T47D (cell line): ENCODE measurements at regions not wholly inside any gene's neighbourhood (a gene's known extent, or its start where the extent isn't known, plus 50 kb on each side); places are given as distances from the start of the nearest gene placed in this dataset.

ENCODE experiments used
- DNase-seq, 2 experiments: peaks; one replicate each; pipeline versions ENCODE4 v3.0.0 to v3.0.0-alpha.2; 2011 to 2012; ENCODE audit warnings: low read depth in 1 of 2, low spot score in 1 of 2
- JUND ChIP-seq: IDR thresholded peaks from 2 replicates; pipeline ENCODE4 v1.6.1; 2012; ENCODE audit warnings: low read depth
- in situ Hi-C: cut with HindIII; loops from 2 replicates; pipeline ENCODE4 v1.10.0; 2016; ENCODE audit warnings: low sequenced_read_pairs, low pct_unique_long_range_greater_than_20kb

GRCh38 chr15:47514200-47514652 is 203.1 kb upstream of the SEMA6D start:
- in situ Hi-C loops, result no loop called here
- DNase-seq, result peak in 1 of 2 experiments; percentile 5
- TF ChIP-seq JUND, result no peak

- in situ Hi-C loops, result no loop called here
These were observed 200.7 kb upstream of the SEMA6D start for GRCh38 chr15:47516558-47516957.

GRCh38 chr15:47516972-47517371 is 200.3 kb upstream of the SEMA6D start:
- no peak for DNase-seq
- no peak for TF ChIP-seq JUND
- in situ Hi-C loops, result no loop called here

More at GRCh38 chr15:47516558-47516957, 200.7 kb upstream of the SEMA6D start:
- no peak for DNase-seq
- TF ChIP-seq JUND, result no peak

GRCh38 chr15:47517737-47518136 is 199.6 kb upstream of the SEMA6D start:
- DNase-seq, result no peak
- TF ChIP-seq JUND, result no peak
- in situ Hi-C loops, result no loop called here

- no peak for TF ChIP-seq JUND
- in situ Hi-C loops, result no loop called here
- DNase-seq, result no peak
These were observed 193.4 kb upstream of the SEMA6D start for GRCh38 chr15:47523681-47524475.

GRCh38 chr15:47529241-47529640 is 188.1 kb upstream of the SEMA6D start:
- DNase-seq, result no peak
- in situ Hi-C loops, result no loop called here
- TF ChIP-seq JUND, result no peak

- no peak for DNase-seq
- no peak for TF ChIP-seq JUND
- in situ Hi-C loops, result no loop called here
These were observed 182.6 kb upstream of the SEMA6D start for GRCh38 chr15:47534673-47535072.

- no peak for DNase-seq
- in situ Hi-C loops, result no loop called here
- no peak for TF ChIP-seq JUND
These were observed 175.7 kb upstream of the SEMA6D start for GRCh38 chr15:47541562-47541961.

GRCh38 chr15:47542312-47542989 is 174.9 kb upstream of the SEMA6D start:
- no peak for DNase-seq
- TF ChIP-seq JUND, result no peak
- in situ Hi-C loops, result no loop called here

GRCh38 chr15:47548231-47548630 is 169.1 kb upstream of the SEMA6D start:
- in situ Hi-C loops, result no loop called here
- no peak for DNase-seq
- TF ChIP-seq JUND, result no peak

- no peak for TF ChIP-seq JUND
- no peak for DNase-seq
- in situ Hi-C loops, result no loop called here
These were observed 168.3 kb upstream of the SEMA6D start for GRCh38 chr15:47548986-47549385.

GRCh38 chr15:47551079-47551478 is 166.2 kb upstream of the SEMA6D start:
- no peak for TF ChIP-seq JUND
- in situ Hi-C loops, result no loop called here

GRCh38 chr15:47551546-47551945 is 165.8 kb upstream of the SEMA6D start:
- TF ChIP-seq JUND, result no peak
- no peak for DNase-seq
- in situ Hi-C loops, result no loop called here

More at GRCh38 chr15:47551079-47551478, 166.2 kb upstream of the SEMA6D start:
- DNase-seq, result no peak
